ENCODE measurements at regions not wholly inside any gene's neighbourhood (a gene's known extent, or its start where the extent isn't known, plus 50 kb on each side); places are given as distances from the start of the nearest gene placed in this dataset.
"Not testable (repeated sequence)": the region's sequence is repeated elsewhere in the genome, so short reads cannot be mapped to it uniquely, and the experiment has no call there.

DNA sequence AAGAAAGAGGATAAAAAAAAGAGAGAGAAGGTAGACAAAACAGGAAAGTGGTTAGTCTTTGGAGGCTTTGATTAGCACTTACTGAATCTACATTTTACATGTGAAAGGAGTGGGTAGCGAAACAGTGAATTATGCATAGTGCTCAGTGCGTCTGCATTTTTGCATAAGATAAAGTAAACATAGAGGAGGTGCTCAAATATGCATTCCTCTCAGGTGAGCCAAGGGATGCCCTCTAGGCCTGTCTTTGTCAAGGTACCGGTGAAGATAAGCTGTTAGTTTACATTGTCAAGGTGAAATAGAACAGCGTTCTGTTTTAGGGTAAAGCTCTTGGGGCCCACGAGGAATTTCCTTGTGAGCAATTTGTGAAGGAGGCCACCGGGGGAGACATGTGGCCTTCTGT lies 260.6 kb downstream of the TRIML1 start:
- TF ChIP-seq, protein P1, sequence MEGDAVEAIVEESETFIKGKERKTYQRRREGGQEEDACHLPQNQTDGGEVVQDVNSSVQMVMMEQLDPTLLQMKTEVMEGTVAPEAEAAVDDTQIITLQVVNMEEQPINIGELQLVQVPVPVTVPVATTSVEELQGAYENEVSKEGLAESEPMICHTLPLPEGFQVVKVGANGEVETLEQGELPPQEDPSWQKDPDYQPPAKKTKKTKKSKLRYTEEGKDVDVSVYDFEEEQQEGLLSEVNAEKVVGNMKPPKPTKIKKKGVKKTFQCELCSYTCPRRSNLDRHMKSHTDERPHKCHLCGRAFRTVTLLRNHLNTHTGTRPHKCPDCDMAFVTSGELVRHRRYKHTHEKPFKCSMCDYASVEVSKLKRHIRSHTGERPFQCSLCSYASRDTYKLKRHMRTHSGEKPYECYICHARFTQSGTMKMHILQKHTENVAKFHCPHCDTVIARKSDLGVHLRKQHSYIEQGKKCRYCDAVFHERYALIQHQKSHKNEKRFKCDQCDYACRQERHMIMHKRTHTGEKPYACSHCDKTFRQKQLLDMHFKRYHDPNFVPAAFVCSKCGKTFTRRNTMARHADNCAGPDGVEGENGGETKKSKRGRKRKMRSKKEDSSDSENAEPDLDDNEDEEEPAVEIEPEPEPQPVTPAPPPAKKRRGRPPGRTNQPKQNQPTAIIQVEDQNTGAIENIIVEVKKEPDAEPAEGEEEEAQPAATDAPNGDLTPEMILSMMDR (IDR thresholded peaks at IDR 0.05; ENCODE audit: low read depth, low read length) = no peak
- no peak overlapping the region for H3K4me3 ChIP-seq (ENCODE audit: low read depth, low read length)

DNA sequence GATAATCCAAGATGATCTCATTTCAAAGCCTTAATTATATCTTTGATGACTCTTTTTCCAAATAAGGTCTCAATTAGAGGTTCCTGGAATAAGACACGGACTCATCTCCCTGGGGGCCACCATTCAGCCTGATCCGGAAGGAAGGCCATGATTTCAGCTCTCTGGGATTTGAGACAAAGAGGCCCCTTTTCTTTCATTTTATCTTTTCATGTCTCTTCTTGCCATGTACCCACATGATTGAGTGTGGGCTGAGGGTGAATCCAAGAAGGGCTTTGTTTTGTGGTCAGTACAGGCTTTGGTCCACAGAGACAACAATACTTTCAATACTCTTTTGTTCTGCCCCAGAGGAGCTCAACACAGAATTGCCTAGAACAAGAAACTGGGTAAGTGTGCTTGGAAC lies 261.2 kb downstream of the TRIML1 start:
- TF ChIP-seq, protein P1 (IDR thresholded peaks at IDR 0.05; ENCODE audit: low read depth, low read length) = no peak
- no peak overlapping the region for H3K4me3 ChIP-seq (ENCODE audit: low read depth, low read length)

DNA sequence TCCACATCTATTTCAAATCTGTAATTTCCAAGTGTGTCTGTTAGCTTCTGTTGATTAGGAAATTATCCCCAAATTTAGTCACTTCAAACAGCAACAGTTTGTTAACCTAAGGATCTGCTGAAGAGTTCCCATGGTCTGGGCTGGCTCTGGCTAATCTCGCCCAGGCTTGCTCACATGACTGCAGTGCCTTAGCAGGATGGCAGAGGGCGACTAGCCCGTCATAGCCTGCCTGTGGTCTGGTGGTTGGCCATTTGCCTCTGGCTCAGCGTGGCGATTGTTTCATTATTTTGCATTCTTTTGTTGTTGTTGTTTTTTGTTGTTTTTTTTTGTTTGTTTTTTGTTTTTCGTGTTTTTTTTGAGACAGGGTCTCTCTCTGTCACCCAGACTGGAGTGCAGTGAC lies 264.0 kb downstream of the TRIML1 start:
- H3K4me3 ChIP-seq (ENCODE audit: low read depth, low read length) = no peak overlapping the region
- TF ChIP-seq, protein P1 (IDR thresholded peaks at IDR 0.05; ENCODE audit: low read depth, low read length) = no peak

DNA sequence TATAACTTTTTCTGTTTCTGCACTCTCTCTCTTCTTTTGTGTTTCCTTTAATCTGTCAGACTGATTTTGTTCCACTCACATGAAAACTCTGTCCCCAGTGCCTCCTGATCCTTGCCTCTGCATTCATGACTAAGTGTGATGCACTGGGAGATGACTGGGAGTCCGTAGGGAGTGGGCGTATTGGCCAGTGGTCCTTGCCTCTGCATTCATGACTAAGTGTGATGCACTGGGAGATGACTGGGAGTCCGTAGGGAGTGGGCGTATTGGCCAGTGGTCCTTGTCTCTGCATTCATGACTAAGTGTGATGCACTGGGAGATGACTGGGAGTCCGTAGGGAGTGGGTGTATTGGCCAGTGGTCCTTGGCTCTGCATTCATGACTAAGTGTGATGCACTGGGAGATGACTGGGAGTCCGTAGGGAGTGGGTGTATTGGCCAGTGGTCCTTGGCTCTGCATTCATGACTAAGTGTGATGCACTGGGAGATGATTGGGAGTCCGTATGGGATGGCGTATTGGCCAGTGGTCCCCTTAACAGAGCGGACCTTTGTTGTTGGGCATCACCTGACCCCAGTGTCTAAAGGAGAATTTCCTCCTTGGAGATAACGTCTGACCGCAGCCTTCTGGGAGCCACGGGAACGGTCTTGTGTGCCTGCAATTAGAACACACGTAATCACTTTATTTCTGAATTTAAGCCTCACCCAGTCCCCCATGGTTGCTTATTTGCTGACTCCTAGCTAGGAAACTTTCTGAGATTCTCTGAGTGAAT lies 266.0 kb downstream of the TRIML1 start:
- H3K4me3 ChIP-seq (ENCODE audit: low read depth, low read length) = not testable (repeated sequence)

DNA sequence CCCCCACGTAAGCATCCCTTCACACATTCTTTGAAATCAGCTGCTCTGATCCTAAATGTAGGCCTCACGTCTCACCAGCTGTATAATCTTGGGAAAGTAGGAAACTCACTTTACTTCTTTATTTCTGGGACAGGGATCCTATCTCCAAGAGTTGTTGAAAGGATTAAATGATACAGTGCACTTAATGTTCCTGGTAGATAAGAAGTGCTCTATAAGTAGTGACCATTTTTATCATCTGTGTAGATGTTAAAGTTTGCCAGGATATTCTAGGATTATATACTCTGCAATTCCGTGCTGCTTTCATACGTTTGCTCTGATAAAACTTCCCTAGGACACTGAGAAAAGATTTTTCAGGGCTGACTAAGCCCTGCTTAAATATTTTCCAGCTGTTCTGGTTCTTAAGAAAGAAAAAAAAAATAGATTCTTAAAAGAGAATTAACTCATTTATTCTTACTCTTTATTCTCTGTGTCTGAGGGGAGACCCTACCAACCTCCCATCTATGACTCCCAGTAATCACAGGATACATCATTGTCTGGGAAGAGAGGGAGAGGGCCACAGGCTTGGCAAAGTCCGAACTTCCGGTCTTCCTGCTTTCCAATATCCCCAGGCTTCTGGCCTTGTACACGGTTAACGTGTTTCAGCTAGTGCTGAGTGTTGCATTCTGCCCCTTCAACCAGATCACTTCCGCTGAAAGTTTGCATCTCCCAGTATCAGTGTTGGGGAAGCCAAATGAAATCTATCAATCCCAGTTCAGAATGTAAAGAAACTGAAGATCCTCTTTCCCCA lies 269.2 kb downstream of the TRIML1 start:
- no peak overlapping the region for H3K4me3 ChIP-seq (ENCODE audit: low read depth, low read length)

DNA sequence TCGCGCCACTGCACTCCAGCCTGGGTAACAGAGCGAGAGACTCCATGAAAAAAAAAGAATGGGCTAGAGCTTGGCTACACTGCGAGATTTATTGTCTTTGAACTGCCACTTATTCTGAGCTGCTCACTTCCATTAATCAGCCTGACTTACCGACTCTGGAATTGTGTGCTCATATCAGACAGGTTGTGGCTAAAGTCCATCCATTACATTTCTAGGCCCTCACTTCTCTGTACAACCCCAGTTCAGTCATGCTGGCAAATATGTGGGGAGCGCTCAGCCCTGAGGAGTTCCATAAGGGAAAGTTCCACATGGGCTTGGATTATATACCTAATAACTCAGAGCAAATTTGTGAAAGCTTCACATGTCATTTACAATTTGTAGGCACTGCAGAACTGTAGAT lies 270.6 kb downstream of the TRIML1 start:
- TF ChIP-seq, protein P1 (IDR thresholded peaks at IDR 0.05; ENCODE audit: low read depth, low read length) = no peak
- no peak overlapping the region for H3K4me3 ChIP-seq (ENCODE audit: low read depth, low read length)

More for the DNA sequence above, 269.2 kb downstream of the TRIML1 start:
- TF ChIP-seq, protein P1 (IDR thresholded peaks at IDR 0.05; ENCODE audit: low read depth, low read length) = no peak

DNA sequence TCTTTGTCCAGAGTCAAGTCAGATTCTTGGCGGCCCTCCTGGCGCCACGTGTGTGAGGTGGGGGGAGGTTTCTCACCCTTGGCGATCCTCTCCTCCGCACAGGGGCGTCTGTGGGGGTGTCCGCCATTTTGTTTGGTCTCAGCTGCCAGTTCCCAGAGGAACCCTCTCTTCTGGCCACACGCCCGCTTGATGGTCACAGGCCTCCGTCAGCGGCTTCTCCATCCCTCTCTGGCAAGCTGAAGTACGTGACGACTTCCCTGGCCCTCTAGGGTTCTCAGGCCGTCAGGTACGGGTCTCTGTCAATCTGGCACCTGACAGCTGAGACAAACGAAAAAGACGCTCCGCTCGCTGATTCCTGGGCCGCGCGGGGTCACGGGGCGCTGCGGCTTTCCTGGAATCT lies 272.6 kb downstream of the TRIML1 start:
- no peak overlapping the region for H3K4me3 ChIP-seq (ENCODE audit: low read depth, low read length)
- TF ChIP-seq, protein P1 (IDR thresholded peaks at IDR 0.05; ENCODE audit: low read depth, low read length) = no peak

Measured in WI38 (cell line).